H1 (cell line): ENCODE measurements at regions not wholly inside any gene's neighbourhood (a gene's known extent, or its start where the extent isn't known, plus 50 kb on each side); places are given as distances from the start of the nearest gene placed in this dataset.
A peak's percentile ranks its signal among the peaks of the same experiment; 100 is the strongest.

Experiments used
- CTCF ChIA-PET: fragments of 300-600 bp; sonication (Branson Sonifier 250); formaldehyde crosslinking; loops from one replicate; lab custom pipeline; 2021; ENCODE audit not compliant: partially characterized antibody; lab: Charles Lee
- POLR2A ChIA-PET: fragments of 300-600 bp; sonication (Branson Sonifier 250); formaldehyde crosslinking; loops from one replicate; lab custom pipeline; 2021; ENCODE audit warnings: inconsistent platforms; ENCODE audit not compliant: partially characterized antibody; lab: Charles Lee
- DNase-seq, 2 experiments: peaks; one replicate each; pipeline versions ENCODE4 v3.0.0 to v3.0.0-alpha.2; 2010 to 2022; ENCODE audit warnings: low spot score in 2 of 2, low read depth in 1 of 2, mixed read lengths in 1 of 2
- FAIRE-seq: peaks from 2 replicates; lab custom pipeline; 2011; peaks lifted over from hg19 to GRCh38; lab: Jason Lieb, UNC
- H2AFZ ChIP-seq: 2 replicates; pipeline ENCODE4 v1.8.1; 2012; ENCODE audit warnings: low read length, inconsistent platforms
- H2AK5ac ChIP-seq: 2 replicates; pipeline ENCODE4 v1.6.1; 2013; ENCODE audit warnings: low read depth, low read length
- H2BK120ac ChIP-seq: replicated peaks from 2 replicates; pipeline ENCODE3; 2013; ENCODE audit warnings: low read depth, low read length, inconsistent platforms
- H2BK12ac ChIP-seq: 2 replicates; pipeline ENCODE4 v1.6.1; 2013; ENCODE audit warnings: low read depth, low read length
- H2BK15ac ChIP-seq: 2 replicates; pipeline ENCODE4 v1.6.1; 2013; ENCODE audit warnings: low read length
- H2BK20ac ChIP-seq: 2 replicates; pipeline ENCODE4 v1.6.1; 2013; ENCODE audit warnings: low read length
- H2BK5ac ChIP-seq: 2 replicates; pipeline ENCODE4 v1.6.1; 2013; ENCODE audit warnings: low read depth, low read length
- H3K14ac ChIP-seq: 2 replicates; pipeline ENCODE4 v1.6.1; 2013; ENCODE audit warnings: inconsistent platforms; ENCODE audit not compliant: insufficient read length
- H3K18ac ChIP-seq: 2 replicates; pipeline ENCODE4 v1.6.1; 2013; ENCODE audit warnings: low read length; ENCODE audit errors: extremely low read depth
- H3K23ac ChIP-seq: 2 replicates; pipeline ENCODE4 v1.6.1; 2013; ENCODE audit warnings: inconsistent platforms; ENCODE audit not compliant: insufficient read length
- H3K23me2 ChIP-seq: 2 replicates; pipeline ENCODE4 v1.6.1; 2013; ENCODE audit warnings: low read depth, low read length
- H3K27ac ChIP-seq: 2 replicates; pipeline ENCODE4 v1.6.1; 2011; ENCODE audit warnings: low read depth, low read length, inconsistent platforms
- H3K27me3 ChIP-seq, 4 experiments: replicated peaks in 1 of 4; 1 replicate in 1 of 4; 2 replicates in 3 of 4; pipeline versions ENCODE4 v1.6.1 to v1.8.1; 2011 to 2013; ENCODE audit warnings: low read length in 3 of 4, mild to moderate bottlenecking in 3 of 4, inconsistent platforms in 2 of 4, mixed read lengths in 2 of 4, moderate library complexity in 1 of 4; ENCODE audit not compliant: control insufficient read depth in 3 of 4, insufficient read depth in 3 of 4; ENCODE audit errors: extremely low read depth in 1 of 4
- H3K36me3 ChIP-seq, 4 experiments: 2 replicates each; pipeline versions ENCODE4 v1.6.1 to v1.8.1; 2011 to 2013; ENCODE audit warnings: mild to moderate bottlenecking in 4 of 4, low read length in 3 of 4, moderate library complexity in 2 of 4, control low read depth in 1 of 4, inconsistent platforms in 1 of 4; ENCODE audit not compliant: insufficient read depth in 4 of 4, control insufficient read depth in 2 of 4
- H3K4ac ChIP-seq: replicated peaks from 2 replicates; pipeline ENCODE3; 2013; ENCODE audit warnings: low read length, low read depth, mixed read lengths, inconsistent platforms; ENCODE audit not compliant: insufficient read length
- H3K4me1 ChIP-seq, 4 experiments: replicated peaks in 1 of 4; 1 replicate in 1 of 4; 2 replicates in 3 of 4; pipeline versions ENCODE4 v1.6.1 to v1.8.1; 2011 to 2013; ENCODE audit warnings: low read length in 3 of 4, inconsistent platforms in 2 of 4, mixed read lengths in 1 of 4; ENCODE audit not compliant: insufficient read depth in 4 of 4, control insufficient read depth in 3 of 4
- H3K4me2 ChIP-seq, 2 experiments: 2 replicates each; pipeline versions ENCODE4 v1.6.1 to v1.8.1; 2011 to 2013; ENCODE audit warnings: low read depth in 2 of 2, low read length in 2 of 2, control low read depth in 1 of 2, inconsistent platforms in 1 of 2, mild to moderate bottlenecking in 1 of 2; ENCODE audit not compliant: insufficient read depth in 1 of 2
- H3K4me3 ChIP-seq, 4 experiments: fragments of 200-600, 300-600 bp in 1 of 4; sonication (generic), shearing (Covaris generic), sonication (Bioruptor Twin) in 1 of 4; 2 replicates each; pipeline versions ENCODE4 v1.5.1 to v1.8.1; 2011 to 2016; ENCODE audit warnings: low read length in 4 of 4, low read depth in 3 of 4, control low read depth in 2 of 4, inconsistent platforms in 2 of 4, mild to moderate bottlenecking in 2 of 4, mixed read lengths in 1 of 4, moderate library complexity in 1 of 4; ENCODE audit not compliant: insufficient read depth in 2 of 4; ENCODE audit errors: extremely low read depth in 1 of 4
- H3K56ac ChIP-seq: replicated peaks from 2 replicates; pipeline ENCODE3; 2013; ENCODE audit warnings: low read depth, mild to moderate bottlenecking, mixed read lengths, low read length, inconsistent platforms; ENCODE audit not compliant: insufficient read length
- H3K79me1 ChIP-seq: 2 replicates; pipeline ENCODE4 v1.6.1; 2013; ENCODE audit warnings: low read depth, low read length, control low read depth
- H3K79me2 ChIP-seq, 2 experiments: 2 replicates each; pipeline versions ENCODE4 v1.6.1 to v1.8.1; 2012 to 2013; ENCODE audit warnings: low read length in 2 of 2, mild to moderate bottlenecking in 2 of 2, inconsistent platforms in 1 of 2; ENCODE audit not compliant: insufficient read depth in 2 of 2, control insufficient read depth in 1 of 2
- H3K9ac ChIP-seq, 4 experiments: replicated peaks in 1 of 4; 1 replicate in 1 of 4; 2 replicates in 3 of 4; pipeline versions ENCODE4 v1.6.1 to v1.8.1; 2011 to 2013; ENCODE audit warnings: low read depth in 3 of 4, low read length in 3 of 4, control low read depth in 2 of 4, mild to moderate bottlenecking in 2 of 4, moderate library complexity in 2 of 4, inconsistent platforms in 1 of 4; ENCODE audit errors: extremely low read depth in 1 of 4
- H3K9me3 ChIP-seq, 2 experiments: 2 replicates each; pipeline versions ENCODE4 v1.6.1 to v1.8.1; 2012 to 2013; ENCODE audit warnings: mild to moderate bottlenecking in 2 of 2, moderate library complexity in 2 of 2, control low read depth in 1 of 2, inconsistent platforms in 1 of 2, low read depth in 1 of 2, low read length in 1 of 2, mixed read lengths in 1 of 2; ENCODE audit not compliant: insufficient read depth in 2 of 2
- H4K20me1 ChIP-seq, 2 experiments: replicated peaks in 1 of 2; 2 replicates each; pipeline versions ENCODE3 to v1.8.1; 2011 to 2013; ENCODE audit warnings: inconsistent platforms in 2 of 2, low read length in 2 of 2, mild to moderate bottlenecking in 1 of 2; ENCODE audit not compliant: insufficient read depth in 2 of 2, control insufficient read depth in 1 of 2
- H4K5ac ChIP-seq: 2 replicates; pipeline ENCODE4 v1.6.1; 2013; ENCODE audit warnings: low read length, low read depth, mixed read lengths, inconsistent platforms; ENCODE audit not compliant: insufficient read length
- H4K8ac ChIP-seq: 2 replicates; pipeline ENCODE4 v1.8.0; 2013; ENCODE audit warnings: mild to moderate bottlenecking, moderate library complexity, low read length, inconsistent platforms; ENCODE audit not compliant: insufficient read depth; ENCODE audit errors: extremely low read depth
- H4K91ac ChIP-seq: replicated peaks from 2 replicates; pipeline ENCODE3; 2013; ENCODE audit warnings: low read length, mixed read lengths, inconsistent platforms; ENCODE audit not compliant: insufficient read length
- CEBPB ChIP-seq: IDR thresholded peaks from 2 replicates; pipeline ENCODE4 v1.6.1; 2012; ENCODE audit warnings: low read depth, low read length
- WGBS, 2 experiments: shearing (Covaris generic) in 1 of 2; methylation state at CpG; one replicate each; pipeline versions ENCODE4 v1.1.6 to v1.1.7; 2013 to 2015; ENCODE audit warnings: low lambda C conversion rate in 2 of 2, mixed read lengths in 2 of 2, inconsistent platforms in 1 of 2, low coverage in 1 of 2, missing lambda C conversion rate in 1 of 2; ENCODE audit not compliant: insufficient replicate concordance in 2 of 2, insufficient coverage in 1 of 2, insufficient read length in 1 of 2; ENCODE audit errors: extremely low coverage in 1 of 2, missing lambda C conversion rate in 1 of 2; 5-methylcytosine and 5-hydroxymethylcytosine counted together
- TF ChIP-seq, protein P1 (sequence below): IDR thresholded peaks from 2 replicates; pipeline ENCODE4 v1.6.1; 2011; ENCODE audit warnings: low read depth, mild to moderate bottlenecking, low read length; ENCODE audit not compliant: insufficient read depth

DNA sequence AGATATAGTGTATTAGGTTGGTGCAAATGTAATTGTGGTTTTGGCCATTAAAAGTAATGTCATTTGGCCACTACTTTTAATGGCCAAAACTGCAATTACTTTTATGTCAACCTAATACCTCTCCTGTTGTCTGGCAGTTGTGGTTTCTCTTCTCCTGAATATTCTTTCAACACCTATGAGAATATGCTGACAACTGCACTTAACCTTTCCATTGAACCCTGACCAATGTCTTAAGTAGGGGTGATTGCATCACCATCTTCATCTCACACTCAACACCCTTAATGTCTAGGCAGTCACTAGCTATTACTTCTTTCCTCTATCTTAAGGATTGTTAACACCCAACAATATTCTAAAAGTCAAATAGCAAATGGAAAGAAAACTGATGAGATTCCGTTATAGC, 200.5 kb upstream of the HSF2 start:
- 43% methylated on average over 1 of the region's 1 CpG; no CpG with 5 or more reads in 1 of the 2 experiments for WGBS, 2 experiments
- FAIRE-seq, result no peak

More for the DNA sequence above, 200.5 kb upstream of the HSF2 start:
- H3K4ac ChIP-seq, result no peak overlapping the region
- H3K9me3 ChIP-seq, result no peaks in the 10 kb centered on the region
- H4K91ac ChIP-seq, result no peak overlapping the region
- H4K20me1 ChIP-seq, result peaks cover 0 to 1% of the 10 kb centered on the region in 2 experiments
- H3K36me3 ChIP-seq, result no peaks in the 10 kb centered on the region
- H3K4me3 ChIP-seq, result no peak overlapping the region
- no peak overlapping the region for H4K5ac ChIP-seq
- H3K9ac ChIP-seq, result no peak overlapping the region
- no peak overlapping the region for H3K18ac ChIP-seq
- no peak overlapping the region for H2BK15ac ChIP-seq
- no peak overlapping the region for H2BK120ac ChIP-seq
- H3K14ac ChIP-seq, result no peak overlapping the region
- H3K79me1 ChIP-seq, result no peaks in the 10 kb centered on the region
- no peaks in the 10 kb centered on the region for H3K27me3 ChIP-seq
- ChIA-PET POLR2A (no interaction called here), CTCF (interaction anchor here (0.7 to 1.5 kb wide), 2 partner anchors 91 to 350 kb away, joined by 3 read pairs; no protein-coding TSS in a partner anchor)
- TF ChIP-seq CEBPB, result 0 out of 2 replicates have a peak, but pooled peaks have one; percentile 33
- TF ChIP-seq, protein P1, sequence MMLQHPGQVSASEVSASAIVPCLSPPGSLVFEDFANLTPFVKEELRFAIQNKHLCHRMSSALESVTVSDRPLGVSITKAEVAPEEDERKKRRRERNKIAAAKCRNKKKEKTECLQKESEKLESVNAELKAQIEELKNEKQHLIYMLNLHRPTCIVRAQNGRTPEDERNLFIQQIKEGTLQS, result no peak
- no peak overlapping the region for H2BK12ac ChIP-seq
- H3K56ac ChIP-seq, result no peak overlapping the region
- no peaks in the 10 kb centered on the region for H3K4me1 ChIP-seq
- H2AK5ac ChIP-seq, result no peak overlapping the region
- H3K4me2 ChIP-seq, result no peak overlapping the region
- DNase-seq, result no peak
- no peaks in the 10 kb centered on the region for H3K23me2 ChIP-seq
- no peak overlapping the region for H3K23ac ChIP-seq
- H2AFZ ChIP-seq, result no peak overlapping the region
- no peak overlapping the region for H4K8ac ChIP-seq
- H2BK5ac ChIP-seq, result no peak overlapping the region
- no peak overlapping the region for H3K27ac ChIP-seq
- no peak overlapping the region for H2BK20ac ChIP-seq
- no peaks in the 10 kb centered on the region for H3K79me2 ChIP-seq
